Endothelial cell of umbilical vein (primary cell): ENCODE measurements at regions not wholly inside any gene's neighbourhood (a gene's known extent, or its start where the extent isn't known, plus 50 kb on each side); places are given as distances from the start of the nearest gene placed in this dataset.

Source experiments
- EZH2 ChIP-seq: IDR thresholded peaks from 2 replicates; pipeline ENCODE4 v1.6.1; 2012; ENCODE audit warnings: borderline replicate concordance, low read depth, mild to moderate bottlenecking, moderate library complexity, low read length, inconsistent platforms; ENCODE audit not compliant: severe bottlenecking
- JUN ChIP-seq: IDR thresholded peaks from 2 replicates; pipeline ENCODE4 v1.6.1; 2011; ENCODE audit warnings: borderline replicate concordance, low read depth; ENCODE audit not compliant: insufficient read length, insufficient read depth
- POLR2A ChIP-seq: IDR thresholded peaks from 2 replicates; pipeline ENCODE4 v1.6.1; 2012; ENCODE audit warnings: low read depth, mild to moderate bottlenecking, control low read depth, low read length
- POLR2AphosphoS5 ChIP-seq: IDR thresholded peaks from 2 replicates; pipeline ENCODE4 v1.6.1; 2012; ENCODE audit warnings: low read depth, mild to moderate bottlenecking, control low read depth, low read length, moderate library complexity; ENCODE audit not compliant: insufficient read depth
- TF ChIP-seq, protein P1 (sequence below), 2 donors: IDR thresholded peaks; 1 replicate in 1 of 2; 2 replicates in 1 of 2; pipeline ENCODE4 v1.5.1; 2011; ENCODE audit warnings: low read length in 2 of 2, mild to moderate bottlenecking in 2 of 2, moderate library complexity in 2 of 2, control low read depth in 1 of 2, inconsistent platforms in 1 of 2, low read depth in 1 of 2; ENCODE audit not compliant: insufficient read depth in 1 of 2; ENCODE audit errors: extremely low read depth in 1 of 2
- TF ChIP-seq, protein P2 (sequence below): IDR thresholded peaks from 2 replicates; pipeline ENCODE4 v1.6.1; 2011; ENCODE audit not compliant: insufficient read depth, insufficient read length

DNA sequence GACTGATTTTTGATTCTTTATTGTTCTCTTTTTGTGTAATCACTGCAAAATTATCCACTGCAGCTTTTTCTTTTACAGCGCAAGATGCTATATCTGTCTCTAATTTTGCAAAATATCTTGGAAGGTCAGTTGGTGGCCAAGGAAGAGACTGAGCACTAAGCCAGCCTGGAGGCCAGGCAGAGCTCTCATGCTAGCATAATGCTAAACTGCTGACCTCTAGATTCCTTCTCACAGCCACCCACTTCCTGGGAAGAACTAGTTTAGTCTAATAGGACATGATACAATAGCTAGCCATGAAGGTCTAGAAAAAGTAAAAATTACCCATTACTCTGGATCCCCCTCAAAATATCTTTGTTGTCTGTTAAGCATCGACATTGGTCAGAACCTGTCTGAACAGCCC lies 227.2 kb upstream of the ARHGAP20 start:
- TF ChIP-seq, protein P1, sequence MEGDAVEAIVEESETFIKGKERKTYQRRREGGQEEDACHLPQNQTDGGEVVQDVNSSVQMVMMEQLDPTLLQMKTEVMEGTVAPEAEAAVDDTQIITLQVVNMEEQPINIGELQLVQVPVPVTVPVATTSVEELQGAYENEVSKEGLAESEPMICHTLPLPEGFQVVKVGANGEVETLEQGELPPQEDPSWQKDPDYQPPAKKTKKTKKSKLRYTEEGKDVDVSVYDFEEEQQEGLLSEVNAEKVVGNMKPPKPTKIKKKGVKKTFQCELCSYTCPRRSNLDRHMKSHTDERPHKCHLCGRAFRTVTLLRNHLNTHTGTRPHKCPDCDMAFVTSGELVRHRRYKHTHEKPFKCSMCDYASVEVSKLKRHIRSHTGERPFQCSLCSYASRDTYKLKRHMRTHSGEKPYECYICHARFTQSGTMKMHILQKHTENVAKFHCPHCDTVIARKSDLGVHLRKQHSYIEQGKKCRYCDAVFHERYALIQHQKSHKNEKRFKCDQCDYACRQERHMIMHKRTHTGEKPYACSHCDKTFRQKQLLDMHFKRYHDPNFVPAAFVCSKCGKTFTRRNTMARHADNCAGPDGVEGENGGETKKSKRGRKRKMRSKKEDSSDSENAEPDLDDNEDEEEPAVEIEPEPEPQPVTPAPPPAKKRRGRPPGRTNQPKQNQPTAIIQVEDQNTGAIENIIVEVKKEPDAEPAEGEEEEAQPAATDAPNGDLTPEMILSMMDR (IDR thresholded peaks at IDR 0.05; ENCODE audit: extremely low read depth in 1 of 2, insufficient read depth in 1 of 2, low read depth in 1 of 2, low read length in 2 of 2), result no peak
- no peak for TF ChIP-seq EZH2
- no peak for TF ChIP-seq POLR2A
- no peak for TF ChIP-seq JUN
- no peak for TF ChIP-seq POLR2AphosphoS5
- TF ChIP-seq, protein P2, sequence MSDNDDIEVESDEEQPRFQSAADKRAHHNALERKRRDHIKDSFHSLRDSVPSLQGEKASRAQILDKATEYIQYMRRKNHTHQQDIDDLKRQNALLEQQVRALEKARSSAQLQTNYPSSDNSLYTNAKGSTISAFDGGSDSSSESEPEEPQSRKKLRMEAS, result no peak
